ENCODE measurements at regions not wholly inside any gene's neighbourhood (a gene's known extent, or its start where the extent isn't known, plus 50 kb on each side); places are given as distances from the start of the nearest gene placed in this dataset.
A peak's percentile ranks its signal among the peaks of the same experiment; 100 is the strongest.
"Not testable (repeated sequence)": the region's sequence is repeated elsewhere in the genome, so short reads cannot be mapped to it uniquely, and the experiment has no call there.

- DNase-seq, result no peak
Measured at GRCh38 chr15:75100679-75101078, 77.3 kb downstream of the PPCDC start.

- DNase-seq, result peak; percentile 23 to 43
Measured at GRCh38 chr15:75104804-75105557, 81.6 kb downstream of the PPCDC start.

GRCh38 chr15:75107516-75107907, 84.1 kb downstream of the PPCDC start:
- no peak for DNase-seq

GRCh38 chr15:75107908-75108838, 84.8 kb downstream of the PPCDC start:
- no peak for DNase-seq

- no peak for DNase-seq
Measured at GRCh38 chr15:75109021-75109735, 85.8 kb downstream of the PPCDC start.

GRCh38 chr15:75109736-75110130, 86.3 kb downstream of the PPCDC start:
- DNase-seq, result no peak

GRCh38 chr15:75112278-75112847, 89.0 kb downstream of the PPCDC start:
- DNase-seq, result no peak

- no peak for DNase-seq
Measured at GRCh38 chr15:75112848-75113492, 88.7 kb upstream of the C15orf39 start.

GRCh38 chr15:75114327-75114726, 87.4 kb upstream of the C15orf39 start:
- DNase-seq, result no peak

- no peak for DNase-seq
Measured at GRCh38 chr15:75114796-75115195, 86.9 kb upstream of the C15orf39 start.

GRCh38 chr15:75115411-75115913, 86.2 kb upstream of the C15orf39 start:
- not testable (repeated sequence) for DNase-seq

- not testable (repeated sequence) for DNase-seq
Measured at GRCh38 chr15:75116143-75116542, 85.5 kb upstream of the C15orf39 start.

GRCh38 chr15:75117993-75118392, 83.7 kb upstream of the C15orf39 start:
- DNase-seq, result no peak

GRCh38 chr15:75119312-75119711, 82.4 kb upstream of the C15orf39 start:
- DNase-seq, result not testable (repeated sequence)

- no peak for DNase-seq
Measured at GRCh38 chr15:75121491-75121890, 80.2 kb upstream of the C15orf39 start.

GRCh38 chr15:75123395-75123794, 78.3 kb upstream of the C15orf39 start:
- DNase-seq, result no peak

GRCh38 chr15:75124278-75124677, 77.4 kb upstream of the C15orf39 start:
- DNase-seq, result not testable (repeated sequence)

GRCh38 chr15:75125935-75126334, 75.7 kb upstream of the C15orf39 start:
- DNase-seq, result no peak

- no peak for DNase-seq
Measured at GRCh38 chr15:75126864-75127580, 74.7 kb upstream of the C15orf39 start.

GRCh38 chr15:75129788-75130187, 71.9 kb upstream of the C15orf39 start:
- no peak for DNase-seq
